Testis (tissue), 2 donors: ENCODE measurements at regions not wholly inside any gene's neighbourhood (a gene's known extent, or its start where the extent isn't known, plus 50 kb on each side); places are given as distances from the start of the nearest gene placed in this dataset.

ENCODE experiments used
- DNase-seq: peaks from one replicate; pipeline ENCODE4 v3.0.0-alpha.2; 2019
- H3K27ac ChIP-seq, 2 donors: fragments of 200-600 bp; sonication (generic); one replicate each; pipeline ENCODE4 v1.5.1; 2019
- H3K27me3 ChIP-seq: fragments of 200-600 bp; sonication (generic); one replicate; pipeline ENCODE4 v1.5.1; 2019
- H3K36me3 ChIP-seq: fragments of 200-600 bp; sonication (generic); one replicate; pipeline ENCODE4 v1.5.1; 2017; ENCODE audit warnings: low read depth; ENCODE audit errors: missing control alignments
- H3K4me1 ChIP-seq: fragments of 200-600 bp; sonication (generic); one replicate; pipeline ENCODE4 v1.5.1; 2019
- H3K4me3 ChIP-seq, 2 donors: fragments of 200-600 bp; sonication (generic); one replicate each; pipeline ENCODE4 v1.5.1; 2017 to 2019
- H3K9me3 ChIP-seq: fragments of 200-600 bp; sonication (generic); one replicate; pipeline ENCODE4 v1.5.1; 2017
- POLR2A ChIP-seq: fragments of 450-650 bp; IDR thresholded peaks from one replicate; pipeline ENCODE4 v1.6.1; 2017; ENCODE audit warnings: antibody characterized with exemption, mild to moderate bottlenecking, moderate library complexity
- WGBS, 2 donors: methylation state at CpG; one replicate each; pipeline ENCODE4 v1.1.5; 2018; 5-methylcytosine and 5-hydroxymethylcytosine counted together
- intact Hi-C: fragments of 100-400 bp; cut with DNase I; formaldehyde crosslinking; loops from one replicate; pipeline ENCODE4 v1.15.1; 2023; ENCODE audit warnings: low total_unique reads
- TF ChIP-seq, protein P1 (sequence below), 3 experiments: fragments of 450-650 bp in 2 of 3; fragments of 200-600 bp in 1 of 3; sonication (generic) in 1 of 3; IDR thresholded peaks; one replicate each; pipeline ENCODE4 v1.5.1; 2016 to 2019; ENCODE audit warnings: antibody characterized with exemption in 3 of 3, mild to moderate bottlenecking in 2 of 3, moderate library complexity in 1 of 3

DNA sequence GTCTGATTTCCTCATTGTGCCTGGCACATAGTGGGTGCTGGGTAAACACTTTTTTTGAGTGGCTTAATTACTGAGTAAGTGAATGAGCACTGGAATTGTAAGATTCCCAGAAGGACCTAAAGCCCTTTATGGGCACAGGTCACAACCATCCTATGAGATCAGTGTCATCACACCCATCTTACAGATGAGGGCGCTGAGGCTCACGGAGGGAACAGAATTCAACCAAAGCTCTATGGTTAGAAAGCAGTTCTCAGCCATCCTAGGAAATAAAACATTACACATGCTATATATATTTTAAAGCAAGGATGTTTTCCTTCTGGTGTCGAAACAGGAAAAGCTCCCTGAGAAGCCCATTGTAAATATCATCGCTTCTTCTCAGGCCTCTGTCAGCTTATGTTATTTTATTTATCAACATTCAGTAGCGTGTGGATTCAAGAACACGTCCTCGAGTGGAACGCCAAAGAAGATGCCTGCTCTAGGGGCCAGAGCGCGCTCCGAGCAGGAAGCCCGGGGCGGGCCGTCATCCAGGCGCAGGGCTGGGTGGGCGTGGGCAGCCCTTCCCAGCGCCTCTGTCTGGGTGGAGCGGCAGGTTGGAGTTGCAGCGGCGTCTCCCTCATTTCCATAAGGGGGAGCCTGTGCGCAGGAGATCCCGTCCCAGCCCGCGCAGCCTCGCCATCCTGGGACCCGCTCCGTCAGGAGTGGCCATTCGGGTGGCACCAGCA is 155.8 kb upstream of the SMIM23 start:
- intact Hi-C loops = no loop called here
- Histone ChIP-seq H3K27ac (no peak overlapping the region), H3K4me3 (peak overlapping the region in 1 of 2 donors; percentile 17), H3K36me3 (no peaks in the 10 kb centered on the region), H3K27me3 (no peaks in the 10 kb centered on the region), H3K9me3 (no peaks in the 10 kb centered on the region), H3K4me1 (peaks cover 5% of the 10 kb centered on the region)
- DNase-seq = peak; percentile 45
- 12 to 13% methylated on average over 13 to 28 of the region's 28 CpGs for WGBS, 2 donors
- no peak for TF ChIP-seq POLR2A
- TF ChIP-seq, protein P1, sequence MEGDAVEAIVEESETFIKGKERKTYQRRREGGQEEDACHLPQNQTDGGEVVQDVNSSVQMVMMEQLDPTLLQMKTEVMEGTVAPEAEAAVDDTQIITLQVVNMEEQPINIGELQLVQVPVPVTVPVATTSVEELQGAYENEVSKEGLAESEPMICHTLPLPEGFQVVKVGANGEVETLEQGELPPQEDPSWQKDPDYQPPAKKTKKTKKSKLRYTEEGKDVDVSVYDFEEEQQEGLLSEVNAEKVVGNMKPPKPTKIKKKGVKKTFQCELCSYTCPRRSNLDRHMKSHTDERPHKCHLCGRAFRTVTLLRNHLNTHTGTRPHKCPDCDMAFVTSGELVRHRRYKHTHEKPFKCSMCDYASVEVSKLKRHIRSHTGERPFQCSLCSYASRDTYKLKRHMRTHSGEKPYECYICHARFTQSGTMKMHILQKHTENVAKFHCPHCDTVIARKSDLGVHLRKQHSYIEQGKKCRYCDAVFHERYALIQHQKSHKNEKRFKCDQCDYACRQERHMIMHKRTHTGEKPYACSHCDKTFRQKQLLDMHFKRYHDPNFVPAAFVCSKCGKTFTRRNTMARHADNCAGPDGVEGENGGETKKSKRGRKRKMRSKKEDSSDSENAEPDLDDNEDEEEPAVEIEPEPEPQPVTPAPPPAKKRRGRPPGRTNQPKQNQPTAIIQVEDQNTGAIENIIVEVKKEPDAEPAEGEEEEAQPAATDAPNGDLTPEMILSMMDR (IDR thresholded peaks at IDR 0.05) = no peak

DNA sequence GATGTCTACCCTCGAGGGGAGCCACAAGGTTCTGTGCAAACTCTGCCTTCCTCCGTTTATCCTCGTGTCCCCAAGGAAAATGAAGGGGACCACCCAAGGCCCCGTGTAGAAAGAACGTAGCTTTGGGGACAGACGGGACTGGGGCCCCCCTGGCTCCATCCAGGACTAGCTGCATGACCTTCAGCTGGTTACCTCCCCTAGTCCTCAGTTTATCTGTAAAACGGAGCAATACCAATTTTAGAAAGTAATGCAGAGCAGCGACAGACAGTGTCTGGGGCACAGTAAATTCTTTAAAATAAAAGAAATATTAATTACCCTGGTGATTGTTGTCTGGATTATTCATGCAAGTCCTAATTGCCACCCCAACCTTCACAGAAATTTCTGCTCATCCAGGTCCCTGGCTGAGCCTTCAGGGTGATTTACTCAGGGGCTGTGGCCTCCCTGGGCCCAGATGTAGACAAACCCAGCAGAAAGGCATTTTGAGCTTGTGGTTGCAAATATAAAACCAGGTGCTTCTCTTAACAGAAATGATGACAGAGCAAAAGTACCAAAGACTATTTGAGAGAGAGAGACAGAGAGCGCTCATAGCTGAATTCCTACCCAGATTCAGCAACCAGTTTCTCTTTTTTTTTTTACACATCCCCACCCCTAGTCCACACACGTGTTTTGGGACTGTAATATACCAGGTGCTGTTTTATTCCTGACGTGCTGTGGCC is 155.1 kb upstream of the SMIM23 start:
- peaks cover 5% of the 10 kb centered on the region for H3K4me1 ChIP-seq
- 37 to 53% methylated on average over 8 to 11 of the region's 11 CpGs for WGBS, 2 donors
- H3K9me3 ChIP-seq = no peaks in the 10 kb centered on the region
- H3K27me3 ChIP-seq = no peaks in the 10 kb centered on the region
- H3K36me3 ChIP-seq = no peaks in the 10 kb centered on the region
- intact Hi-C loops = no loop called here
- no peak for TF ChIP-seq POLR2A
- TF ChIP-seq, protein P1 (IDR thresholded peaks at IDR 0.05) = no peak
- H3K27ac ChIP-seq = no peak overlapping the region
- DNase-seq = no peak
- H3K4me3 ChIP-seq = peak overlapping the region in 1 of 2 donors; percentile 17

DNA sequence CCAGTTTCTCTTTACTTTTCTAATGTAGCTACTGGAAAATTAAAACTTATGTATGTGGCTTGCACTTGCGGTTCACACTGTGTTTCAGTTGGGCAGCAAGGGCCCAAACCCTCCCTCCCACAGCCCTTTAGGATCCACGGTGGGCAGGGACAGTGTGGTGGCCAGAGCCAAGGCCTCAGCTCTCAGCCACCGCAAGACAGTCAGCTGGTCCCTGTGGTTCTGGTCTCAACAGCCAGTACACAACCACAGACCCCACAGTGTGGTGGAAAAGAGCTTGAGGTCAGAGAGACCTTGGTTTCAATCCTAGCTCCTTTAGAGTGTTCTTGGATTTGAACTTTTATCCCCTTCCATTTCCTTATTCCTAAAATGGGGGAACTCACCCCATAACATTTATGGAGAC is 153.0 kb upstream of the SMIM23 start:
- Histone ChIP-seq H3K36me3 (no peaks in the 10 kb centered on the region), H3K4me3 (no peak overlapping the region), H3K27ac (no peak overlapping the region), H3K9me3 (no peaks in the 10 kb centered on the region), H3K4me1 (peaks cover 5% of the 10 kb centered on the region), H3K27me3 (no peaks in the 10 kb centered on the region)
- 73 to 88% methylated on average over 3 of the region's 3 CpGs for WGBS, 2 donors
- DNase-seq = no peak
- TF ChIP-seq, protein P1 (IDR thresholded peaks at IDR 0.05) = no peak
- no peak for TF ChIP-seq POLR2A
- intact Hi-C loops = no loop called here

DNA sequence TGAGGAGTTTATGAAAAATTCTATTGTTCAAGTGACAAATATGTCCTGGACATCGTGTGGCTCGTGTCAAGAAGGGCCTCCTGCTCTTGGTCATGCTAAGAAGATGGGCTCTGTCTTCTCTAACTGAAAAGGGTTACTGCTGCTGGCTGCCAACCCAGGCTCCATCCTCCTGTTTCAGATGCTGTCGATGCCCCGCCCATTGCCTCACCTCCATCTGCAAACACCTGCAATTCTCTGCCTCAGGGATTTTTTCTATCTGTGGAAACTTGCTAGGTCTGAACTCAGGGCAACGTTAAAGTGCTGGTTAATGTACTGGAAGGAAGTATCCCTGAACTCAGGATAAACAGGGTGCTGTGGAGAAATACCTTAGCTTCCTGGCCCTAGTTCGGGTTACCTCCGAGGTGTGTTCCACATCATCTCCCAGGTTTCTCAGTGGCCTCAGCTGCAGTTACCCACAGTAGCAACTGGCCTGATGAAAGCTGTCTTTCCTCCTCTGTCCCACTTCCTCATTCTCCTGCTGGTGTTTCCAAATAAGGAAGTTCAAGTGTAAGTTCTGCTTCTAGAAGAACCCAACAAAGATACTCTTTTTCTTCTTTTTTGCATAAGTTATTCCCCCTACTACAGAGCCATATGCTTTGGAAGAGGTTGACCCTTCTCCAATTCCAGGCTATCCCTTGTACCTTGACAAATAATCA is 151.7 kb upstream of the SMIM23 start:
- no peaks in the 10 kb centered on the region for H3K27me3 ChIP-seq
- 82% methylated on average over 7 of the region's 7 CpGs for WGBS, 2 donors

More for the DNA sequence above, 151.7 kb upstream of the SMIM23 start:
- no peak for TF ChIP-seq POLR2A
- TF ChIP-seq, protein P1 (IDR thresholded peaks at IDR 0.05) = no peak
- peaks cover 5% of the 10 kb centered on the region for H3K4me1 ChIP-seq
- no peak overlapping the region for H3K27ac ChIP-seq
- intact Hi-C loops = no loop called here
- DNase-seq = no peak
- no peak overlapping the region for H3K4me3 ChIP-seq
- no peaks in the 10 kb centered on the region for H3K9me3 ChIP-seq
- no peaks in the 10 kb centered on the region for H3K36me3 ChIP-seq
